HCT116 (cell line): ENCODE measurements at regions not wholly inside any gene's neighbourhood (a gene's known extent, or its start where the extent isn't known, plus 50 kb on each side); places are given as distances from the start of the nearest gene placed in this dataset.

Source experiments
- ATAC-seq: fragments of 200-7000 bp; cut with Tn5 transposase; 2 replicates; pipeline ENCODE4 v1.9.1; 2020; ENCODE audit warnings: mild to moderate bottlenecking, moderate library complexity
- BruUV-seq: library from RNA; stranded (reverse); fragments of 400-500 nt; replicated peaks from 2 replicates; lab custom pipeline; 2021; lab: Mats Ljungman, UMichigan
- CTCF ChIA-PET: fragments of 300-600 bp; sonication (Branson Sonifier 250); formaldehyde crosslinking; loops from one replicate; lab custom pipeline; 2021; ENCODE audit warnings: antibody characterized with exemption; lab: Charles Lee
- POLR2A ChIA-PET: fragments of 300-600, 350-600 bp; sonication (Branson Sonifier 250); formaldehyde crosslinking; loops from one replicate; lab custom pipeline; 2021; ENCODE audit warnings: antibody characterized with exemption; lab: Charles Lee
- RAD21 ChIA-PET, 2 experiments: fragments of 300-600 bp; sonication (Branson Sonifier 250); formaldehyde crosslinking; loops; one replicate each; lab custom pipeline; 2023; ENCODE audit warnings: low total read pairs in 2 of 2; ENCODE audit not compliant: uncharacterized antibody in 2 of 2, unreplicated experiment in 2 of 2, low non-redundant PET in 1 of 2; lab: Charles Lee
- DNase-seq: peaks from one replicate; pipeline ENCODE4 v3.0.0-alpha.2; 2010; ENCODE audit warnings: low read depth, low spot score
- H2AFZ ChIP-seq: fragments of 200-600 bp; shearing (Covaris generic), sonication (generic); 2 replicates; pipeline ENCODE4 v1.6.1; 2017; ENCODE audit warnings: low read depth, mixed run types, mixed read lengths, antibody characterized with exemption, low read length; ENCODE audit not compliant: poor library complexity, severe bottlenecking
- H3K27ac ChIP-seq: 2 replicates; pipeline ENCODE4 v1.5.1; 2012; ENCODE audit warnings: low read depth, low read length
- H3K27me3 ChIP-seq: fragments of 200-600 bp; sonication (generic); 2 replicates; pipeline ENCODE4 v1.6.1; 2016; ENCODE audit warnings: mixed run types, low read length, mixed read lengths; ENCODE audit not compliant: insufficient read depth
- H3K36me3 ChIP-seq, 2 experiments: fragments of 200-500 bp in 1 of 2; fragments of 200-600 bp in 1 of 2; sonication (Bioruptor generic) in 1 of 2; sonication (generic) in 1 of 2; 2 replicates each; pipeline versions ENCODE4 v1.5.1 to v1.6.1; 2014 to 2016; ENCODE audit warnings: low read length in 2 of 2, inconsistent platforms in 1 of 2, mixed read lengths in 1 of 2, mixed run types in 1 of 2; ENCODE audit not compliant: insufficient read depth in 2 of 2, control insufficient read depth in 1 of 2
- H3K4me1 ChIP-seq, 2 experiments: fragments of 200-600 bp in 1 of 2; sonication (generic) in 1 of 2; 2 replicates each; pipeline versions ENCODE4 v1.5.1 to v1.6.1; 2012 to 2017; ENCODE audit warnings: low read length in 2 of 2, inconsistent platforms in 1 of 2, mild to moderate bottlenecking in 1 of 2, mixed read lengths in 1 of 2, mixed run types in 1 of 2, moderate library complexity in 1 of 2; ENCODE audit not compliant: insufficient read depth in 2 of 2, control insufficient read depth in 1 of 2
- H3K4me2 ChIP-seq: fragments of 200-600 bp; sonication (generic); 2 replicates; pipeline ENCODE4 v1.6.1; 2017; ENCODE audit warnings: mixed run types, low read length, mixed read lengths
- H3K4me3 ChIP-seq, 2 experiments: fragments of 200-600 bp in 1 of 2; sonication (generic) in 1 of 2; replicated peaks in 1 of 2; 2 replicates each; pipeline ENCODE4 v1.5.1; 2011 to 2016; ENCODE audit warnings: low read length in 2 of 2, control low read depth in 1 of 2, low read depth in 1 of 2, mild to moderate bottlenecking in 1 of 2, mixed read lengths in 1 of 2, mixed run types in 1 of 2
- H3K79me2 ChIP-seq: fragments of 200-600 bp; sonication (generic); 2 replicates; pipeline ENCODE4 v1.6.1; 2017; ENCODE audit warnings: mild to moderate bottlenecking, mixed run types, low read length, moderate library complexity, mixed read lengths; ENCODE audit not compliant: insufficient read depth
- H3K9ac ChIP-seq: fragments of 200-600 bp; sonication (generic); 2 replicates; pipeline ENCODE4 v1.6.1; 2016; ENCODE audit warnings: low read length, mixed read lengths
- H3K9me2 ChIP-seq: fragments of 200-600 bp; sonication (generic), shearing (Covaris generic); 2 replicates; pipeline ENCODE4 v1.6.1; 2017; ENCODE audit warnings: mixed run types, mild to moderate bottlenecking, moderate library complexity; ENCODE audit not compliant: insufficient read depth
- H3K9me3 ChIP-seq, 2 experiments: fragments of 200-500 bp in 1 of 2; fragments of 200-600 bp in 1 of 2; sonication (Bioruptor generic) in 1 of 2; sonication (generic) in 1 of 2; 2 replicates each; pipeline ENCODE4 v1.6.1; 2014 to 2017; ENCODE audit warnings: low read length in 2 of 2, mixed read lengths in 2 of 2, inconsistent platforms in 1 of 2, low read depth in 1 of 2, mild to moderate bottlenecking in 1 of 2, mixed run types in 1 of 2, moderate library complexity in 1 of 2; ENCODE audit not compliant: control insufficient read depth in 1 of 2, insufficient read depth in 1 of 2
- H4K20me1 ChIP-seq: fragments of 200-600 bp; sonication (generic), shearing (Covaris generic); 2 replicates; pipeline ENCODE4 v1.6.1; 2017; ENCODE audit warnings: mixed run types, mild to moderate bottlenecking, moderate library complexity; ENCODE audit not compliant: insufficient read depth
- CEBPB ChIP-seq: IDR thresholded peaks from 2 replicates; pipeline ENCODE4 v1.6.1; 2012; ENCODE audit warnings: low read depth
- EGR1 ChIP-seq: IDR thresholded peaks from 2 replicates; pipeline ENCODE4 v1.6.1; 2012; ENCODE audit warnings: low read depth
- ELF1 ChIP-seq: IDR thresholded peaks from 2 replicates; pipeline ENCODE4 v1.6.1; 2012; ENCODE audit warnings: low read depth, borderline replicate concordance
- FOSL1 ChIP-seq: IDR thresholded peaks from 2 replicates; pipeline ENCODE4 v1.6.1; 2012; ENCODE audit warnings: low read depth
- POLR2A ChIP-seq: IDR thresholded peaks from 2 replicates; pipeline ENCODE4 v1.7.0; 2011; ENCODE audit warnings: borderline replicate concordance; ENCODE audit not compliant: insufficient read depth, insufficient read length; ENCODE audit errors: extremely low read depth
- POLR2AphosphoS5 ChIP-seq: IDR thresholded peaks from 2 replicates; pipeline ENCODE4 v1.6.1; 2011; ENCODE audit warnings: mild to moderate bottlenecking, low read depth, low read length, moderate library complexity
- SIN3A ChIP-seq: IDR thresholded peaks from 2 replicates; pipeline ENCODE4 v1.6.1; 2012; ENCODE audit warnings: low read depth
- SP1 ChIP-seq: IDR thresholded peaks from 2 replicates; pipeline ENCODE4 v1.6.1; 2012; ENCODE audit warnings: low read depth
- SRF ChIP-seq: IDR thresholded peaks from 2 replicates; pipeline ENCODE4 v1.6.1; 2012; ENCODE audit warnings: low read depth
- YY1 ChIP-seq: IDR thresholded peaks from 2 replicates; pipeline ENCODE4 v1.6.1; 2011; ENCODE audit warnings: low read length, low read depth, moderate library complexity, mild to moderate bottlenecking; ENCODE audit not compliant: insufficient replicate concordance; ENCODE audit errors: extremely low read depth
- ZNF274 ChIP-seq: fragments of 200-500 bp; sonication (Bioruptor generic); IDR thresholded peaks from 2 replicates; pipeline ENCODE4 v1.6.1; 2014; ENCODE audit warnings: mild to moderate bottlenecking, low read depth, low read length, inconsistent platforms
- intact Hi-C: fragments of 100-400 bp; cut with micrococcal nuclease; formaldehyde crosslinking; loops from 2 replicates; pipeline ENCODE4 v1.10.0; 2022
- TF ChIP-seq, protein P1 (sequence below), 3 experiments: fragments of 200-600 bp in 1 of 3; sonication (generic) in 1 of 3; IDR thresholded peaks in 2 of 3; conservative IDR thresholded peaks in 1 of 3; 2 replicates each; pipeline ENCODE4 v1.5.1; 2012 to 2017; ENCODE audit warnings: low read depth in 2 of 3, low read length in 2 of 3, antibody characterized with exemption in 1 of 3, borderline replicate concordance in 1 of 3, control low read depth in 1 of 3, mild to moderate bottlenecking in 1 of 3, mixed read lengths in 1 of 3, mixed run types in 1 of 3, moderate library complexity in 1 of 3; ENCODE audit not compliant: insufficient read depth in 1 of 3
- TF ChIP-seq, protein P2 (sequence below): IDR thresholded peaks from 2 replicates; pipeline ENCODE4 v1.6.1; 2011; ENCODE audit warnings: mild to moderate bottlenecking, low read length, moderate library complexity; ENCODE audit not compliant: insufficient replicate concordance; ENCODE audit errors: extremely low read depth
- TF ChIP-seq, protein P3 (sequence below): IDR thresholded peaks from 2 replicates; pipeline ENCODE4 v1.6.1; 2012; ENCODE audit warnings: low read depth

DNA sequence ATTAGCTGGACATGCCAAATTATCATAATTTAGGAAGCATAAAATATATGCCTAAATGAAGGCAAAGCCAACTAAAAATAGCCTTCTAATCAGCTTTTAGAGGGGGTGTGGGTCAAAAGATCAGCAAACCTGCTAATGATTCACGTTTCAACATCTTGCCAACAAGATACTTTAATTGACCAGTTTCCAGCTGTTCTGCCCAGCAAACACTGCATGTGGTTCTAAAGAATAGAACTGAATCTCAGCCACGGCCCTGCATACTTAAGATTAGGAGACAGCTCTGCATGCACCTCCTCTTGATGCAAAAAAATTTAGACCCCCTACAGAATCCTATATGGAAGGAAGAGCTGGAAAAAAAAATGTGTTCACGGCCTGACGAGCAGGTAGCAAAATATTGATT is 500.5 kb downstream of the TBL1XR1 start:
- ATAC-seq (no peak), DNase-seq (no peak)
- Histone ChIP-seq H3K36me3 (no peaks in the 10 kb centered on the region), H2AFZ (no peak overlapping the region), H3K4me3 (no peak overlapping the region), H3K9ac (no peak overlapping the region), H3K27ac (no peak overlapping the region), H3K9me3 (no peaks in the 10 kb centered on the region), H3K79me2 (no peaks in the 10 kb centered on the region), H3K27me3 (no peaks in the 10 kb centered on the region), H4K20me1 (no peaks in the 10 kb centered on the region), H3K4me1 (no peaks in the 10 kb centered on the region), H3K4me2 (no peak overlapping the region), H3K9me2 (no peaks in the 10 kb centered on the region)
- ChIA-PET POLR2A (no interaction called here), RAD21 (no interaction called here), CTCF (no interaction called here)
- no peak for TF ChIP-seq POLR2A
- TF ChIP-seq, protein P1, sequence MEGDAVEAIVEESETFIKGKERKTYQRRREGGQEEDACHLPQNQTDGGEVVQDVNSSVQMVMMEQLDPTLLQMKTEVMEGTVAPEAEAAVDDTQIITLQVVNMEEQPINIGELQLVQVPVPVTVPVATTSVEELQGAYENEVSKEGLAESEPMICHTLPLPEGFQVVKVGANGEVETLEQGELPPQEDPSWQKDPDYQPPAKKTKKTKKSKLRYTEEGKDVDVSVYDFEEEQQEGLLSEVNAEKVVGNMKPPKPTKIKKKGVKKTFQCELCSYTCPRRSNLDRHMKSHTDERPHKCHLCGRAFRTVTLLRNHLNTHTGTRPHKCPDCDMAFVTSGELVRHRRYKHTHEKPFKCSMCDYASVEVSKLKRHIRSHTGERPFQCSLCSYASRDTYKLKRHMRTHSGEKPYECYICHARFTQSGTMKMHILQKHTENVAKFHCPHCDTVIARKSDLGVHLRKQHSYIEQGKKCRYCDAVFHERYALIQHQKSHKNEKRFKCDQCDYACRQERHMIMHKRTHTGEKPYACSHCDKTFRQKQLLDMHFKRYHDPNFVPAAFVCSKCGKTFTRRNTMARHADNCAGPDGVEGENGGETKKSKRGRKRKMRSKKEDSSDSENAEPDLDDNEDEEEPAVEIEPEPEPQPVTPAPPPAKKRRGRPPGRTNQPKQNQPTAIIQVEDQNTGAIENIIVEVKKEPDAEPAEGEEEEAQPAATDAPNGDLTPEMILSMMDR (IDR thresholded peaks at IDR 0.05 in 2 of 3, conservative IDR thresholded peaks at IDR 0.05 in 1 of 3; ENCODE audit: borderline replicate concordance in 1 of 3, insufficient read depth in 1 of 3, low read depth in 2 of 3, low read length in 2 of 3) = no peak
- no peak for TF ChIP-seq ELF1
- no peak for TF ChIP-seq CEBPB
- TF ChIP-seq YY1 = no peak
- TF ChIP-seq SRF = no peak
- TF ChIP-seq SP1 = no peak
- no peak for TF ChIP-seq SIN3A
- TF ChIP-seq, protein P2, sequence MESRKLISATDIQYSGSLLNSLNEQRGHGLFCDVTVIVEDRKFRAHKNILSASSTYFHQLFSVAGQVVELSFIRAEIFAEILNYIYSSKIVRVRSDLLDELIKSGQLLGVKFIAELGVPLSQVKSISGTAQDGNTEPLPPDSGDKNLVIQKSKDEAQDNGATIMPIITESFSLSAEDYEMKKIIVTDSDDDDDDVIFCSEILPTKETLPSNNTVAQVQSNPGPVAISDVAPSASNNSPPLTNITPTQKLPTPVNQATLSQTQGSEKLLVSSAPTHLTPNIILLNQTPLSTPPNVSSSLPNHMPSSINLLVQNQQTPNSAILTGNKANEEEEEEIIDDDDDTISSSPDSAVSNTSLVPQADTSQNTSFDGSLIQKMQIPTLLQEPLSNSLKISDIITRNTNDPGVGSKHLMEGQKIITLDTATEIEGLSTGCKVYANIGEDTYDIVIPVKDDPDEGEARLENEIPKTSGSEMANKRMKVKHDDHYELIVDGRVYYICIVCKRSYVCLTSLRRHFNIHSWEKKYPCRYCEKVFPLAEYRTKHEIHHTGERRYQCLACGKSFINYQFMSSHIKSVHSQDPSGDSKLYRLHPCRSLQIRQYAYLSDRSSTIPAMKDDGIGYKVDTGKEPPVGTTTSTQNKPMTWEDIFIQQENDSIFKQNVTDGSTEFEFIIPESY = no peak
- TF ChIP-seq, protein P3, sequence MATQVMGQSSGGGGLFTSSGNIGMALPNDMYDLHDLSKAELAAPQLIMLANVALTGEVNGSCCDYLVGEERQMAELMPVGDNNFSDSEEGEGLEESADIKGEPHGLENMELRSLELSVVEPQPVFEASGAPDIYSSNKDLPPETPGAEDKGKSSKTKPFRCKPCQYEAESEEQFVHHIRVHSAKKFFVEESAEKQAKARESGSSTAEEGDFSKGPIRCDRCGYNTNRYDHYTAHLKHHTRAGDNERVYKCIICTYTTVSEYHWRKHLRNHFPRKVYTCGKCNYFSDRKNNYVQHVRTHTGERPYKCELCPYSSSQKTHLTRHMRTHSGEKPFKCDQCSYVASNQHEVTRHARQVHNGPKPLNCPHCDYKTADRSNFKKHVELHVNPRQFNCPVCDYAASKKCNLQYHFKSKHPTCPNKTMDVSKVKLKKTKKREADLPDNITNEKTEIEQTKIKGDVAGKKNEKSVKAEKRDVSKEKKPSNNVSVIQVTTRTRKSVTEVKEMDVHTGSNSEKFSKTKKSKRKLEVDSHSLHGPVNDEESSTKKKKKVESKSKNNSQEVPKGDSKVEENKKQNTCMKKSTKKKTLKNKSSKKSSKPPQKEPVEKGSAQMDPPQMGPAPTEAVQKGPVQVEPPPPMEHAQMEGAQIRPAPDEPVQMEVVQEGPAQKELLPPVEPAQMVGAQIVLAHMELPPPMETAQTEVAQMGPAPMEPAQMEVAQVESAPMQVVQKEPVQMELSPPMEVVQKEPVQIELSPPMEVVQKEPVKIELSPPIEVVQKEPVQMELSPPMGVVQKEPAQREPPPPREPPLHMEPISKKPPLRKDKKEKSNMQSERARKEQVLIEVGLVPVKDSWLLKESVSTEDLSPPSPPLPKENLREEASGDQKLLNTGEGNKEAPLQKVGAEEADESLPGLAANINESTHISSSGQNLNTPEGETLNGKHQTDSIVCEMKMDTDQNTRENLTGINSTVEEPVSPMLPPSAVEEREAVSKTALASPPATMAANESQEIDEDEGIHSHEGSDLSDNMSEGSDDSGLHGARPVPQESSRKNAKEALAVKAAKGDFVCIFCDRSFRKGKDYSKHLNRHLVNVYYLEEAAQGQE = no peak
- TF ChIP-seq ZNF274 = no peak
- TF ChIP-seq FOSL1 = no peak
- no peak for TF ChIP-seq POLR2AphosphoS5
- TF ChIP-seq EGR1 = no peak
- no TSS peak for BruUV-seq
- intact Hi-C loops = no loop called here
